Amniotic stem cell (primary cell): ENCODE measurements at regions not wholly inside any gene's neighbourhood (a gene's known extent, or its start where the extent isn't known, plus 50 kb on each side); places are given as distances from the start of the nearest gene placed in this dataset.
A peak's percentile ranks its signal among the peaks of the same experiment; 100 is the strongest.
"Not testable (repeated sequence)": the region's sequence is repeated elsewhere in the genome, so short reads cannot be mapped to it uniquely, and the experiment has no call there.

Source experiments
- DNase-seq: peaks from one replicate; lab custom pipeline; 2025; lab: John Stamatoyannopoulos, UW

- no peak for DNase-seq
Observed at GRCh38 chr5:54821445-54822323, 163.7 kb downstream of the ESM1 start.

GRCh38 chr5:54820346-54821134, 164.9 kb downstream of the ESM1 start:
- peak; percentile 57 for DNase-seq

DNA sequence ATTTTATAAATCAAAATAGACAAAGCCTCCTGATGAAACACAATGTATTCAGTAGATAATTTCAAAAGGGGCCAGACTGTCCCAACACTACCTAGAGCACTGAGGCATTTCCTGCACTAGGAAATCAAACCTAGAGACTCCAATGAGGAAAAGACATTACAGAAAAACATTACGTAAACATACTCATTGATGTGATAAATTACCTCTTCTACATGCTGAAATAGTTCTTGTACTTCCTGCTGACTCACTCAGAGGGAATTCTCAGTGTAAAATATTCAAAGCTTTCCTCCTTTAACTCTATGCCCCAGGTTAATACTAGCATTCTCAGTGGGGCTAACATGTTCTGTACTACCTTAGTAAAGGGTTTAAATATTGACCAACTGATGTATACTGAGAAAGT, 178.0 kb downstream of the ESM1 start:
- no peak for DNase-seq

DNA sequence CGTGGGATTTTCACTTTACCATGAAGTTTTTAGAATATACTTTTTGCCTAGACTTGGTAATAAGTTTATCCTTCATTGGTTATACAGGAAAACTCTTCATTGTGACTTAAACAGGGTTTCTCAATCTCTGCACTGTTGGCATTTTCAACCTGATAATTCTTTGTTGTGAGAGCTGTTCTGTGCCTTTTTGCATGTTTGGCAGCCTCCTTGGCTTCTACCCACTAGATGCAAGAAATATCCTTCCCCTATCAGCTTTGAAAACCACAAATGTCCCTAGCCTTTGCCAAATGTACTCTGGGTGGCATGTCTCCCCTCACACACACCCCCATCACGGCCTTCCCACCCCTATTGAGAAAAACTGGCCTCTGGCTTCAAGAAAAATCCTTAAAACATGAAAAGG, 180.9 kb downstream of the ESM1 start:
- no peak for DNase-seq

DNA sequence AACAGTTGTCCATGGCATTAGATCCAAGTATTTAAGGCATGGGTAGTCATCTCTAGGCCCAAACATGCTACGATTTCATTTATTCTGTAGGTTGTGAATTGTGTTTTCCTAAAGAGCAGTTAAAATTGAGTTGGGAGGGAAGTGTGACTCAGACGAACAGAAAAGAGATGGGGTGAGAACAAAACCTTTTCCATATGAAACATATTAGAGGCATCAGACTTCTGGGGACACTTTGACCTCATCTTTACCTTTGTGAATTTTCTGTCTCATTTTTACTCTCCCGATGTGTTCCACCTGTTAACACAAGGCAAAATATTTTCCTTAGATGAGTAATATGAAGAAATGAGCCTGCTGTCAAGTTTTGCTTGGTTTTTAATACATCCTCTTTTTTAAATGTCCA, 181.3 kb downstream of the ESM1 start:
- no peak for DNase-seq

GRCh38 chr5:54803471-54804011, 181.9 kb downstream of the ESM1 start:
- no peak for DNase-seq

- no peak for DNase-seq
Observed at GRCh38 chr5:54799645-54800044, 185.7 kb downstream of the ESM1 start.

DNA sequence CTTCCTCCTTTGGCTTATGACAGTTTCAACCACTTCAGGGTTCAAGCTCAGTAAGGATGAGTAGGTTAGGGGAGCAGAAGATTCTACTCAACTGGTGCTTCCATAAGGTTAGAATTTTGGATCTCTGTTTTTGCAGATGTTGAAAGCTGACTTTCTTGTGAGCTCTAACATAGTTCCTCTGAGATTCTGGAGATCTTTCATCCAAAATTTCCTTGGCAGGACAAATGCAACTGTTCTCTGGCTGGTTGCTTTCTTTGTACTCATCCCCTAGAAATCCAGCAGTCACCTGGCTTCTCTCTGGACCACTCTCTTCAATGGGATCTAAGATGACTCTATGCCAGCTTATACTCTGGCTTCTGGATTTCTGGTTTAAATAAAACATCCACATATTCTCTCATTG, 189.6 kb downstream of the ESM1 start:
- no peak for DNase-seq

GRCh38 chr5:54795284-54795683, 190.1 kb downstream of the ESM1 start:
- DNase-seq: no peak

DNA sequence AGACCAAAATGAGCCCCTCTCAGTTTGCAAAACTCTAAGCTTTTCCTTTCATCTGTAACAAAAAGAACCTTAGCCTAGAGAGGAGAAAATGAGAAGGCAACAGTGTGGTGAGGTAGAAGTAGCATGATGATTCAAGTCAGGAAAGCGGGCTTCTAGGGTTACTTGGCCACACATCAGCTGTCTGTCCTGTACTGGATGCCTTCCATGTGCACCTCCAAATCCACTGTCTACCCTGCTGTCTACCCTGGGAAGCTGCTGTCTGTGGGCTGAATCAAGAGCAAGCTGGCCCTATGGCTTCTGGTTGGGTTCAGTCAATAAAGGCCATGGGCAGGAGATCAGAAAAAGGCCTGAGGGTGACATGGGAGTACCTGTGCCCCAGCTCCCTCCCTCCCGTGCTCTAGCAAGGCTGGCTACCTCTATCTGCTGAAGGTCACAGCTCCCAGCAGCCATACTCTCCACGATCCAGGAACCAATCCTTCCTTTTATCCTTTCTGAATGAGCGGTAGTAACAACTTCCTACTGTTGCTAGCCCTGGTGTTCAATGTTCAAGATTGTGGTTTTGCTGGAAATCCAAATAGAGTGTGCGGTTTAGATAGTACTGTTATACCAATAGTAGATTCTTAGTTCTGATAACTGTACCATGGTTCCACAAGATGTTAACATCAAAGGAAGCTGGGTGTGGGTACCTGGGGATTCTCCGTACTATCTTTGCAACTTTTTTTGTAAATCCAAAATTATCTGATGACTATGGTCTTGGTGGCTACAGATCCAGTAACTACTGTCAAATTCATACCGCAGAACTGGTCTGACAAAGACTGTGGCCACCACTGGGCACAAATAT, 191.0 kb downstream of the ESM1 start:
- DNase-seq: no peak

GRCh38 chr5:54793468-54794134, 191.8 kb downstream of the ESM1 start:
- DNase-seq: no peak

- DNase-seq: no peak
Observed at GRCh38 chr5:54792611-54793404, 192.6 kb downstream of the ESM1 start.

DNA sequence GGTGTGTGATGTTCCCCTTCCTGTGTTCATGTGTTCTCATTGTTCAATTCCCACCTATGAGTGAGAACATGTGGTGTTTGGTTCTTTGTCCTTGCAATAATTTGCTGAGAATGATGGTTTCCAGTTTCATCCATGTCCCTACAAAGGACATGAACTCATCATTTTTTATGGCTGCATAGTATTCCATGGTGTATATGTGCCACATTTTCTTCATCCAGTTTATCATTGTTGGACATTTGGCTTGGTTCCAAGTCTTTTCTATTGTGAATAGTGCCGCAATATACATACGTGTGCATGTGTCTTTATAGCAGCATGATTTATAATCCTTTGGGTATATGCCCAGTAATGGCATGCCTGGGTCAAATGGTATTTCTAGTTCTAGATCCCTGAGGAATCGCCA, 197.5 kb downstream of the ESM1 start:
- not testable (repeated sequence) for DNase-seq

GRCh38 chr5:54785729-54786591, 199.4 kb downstream of the ESM1 start:
- no peak for DNase-seq

- no peak for DNase-seq
Observed at GRCh38 chr5:54778783-54779182, 206.6 kb downstream of the ESM1 start.

GRCh38 chr5:54775645-54776044, 209.7 kb downstream of the ESM1 start:
- DNase-seq: no peak

DNA sequence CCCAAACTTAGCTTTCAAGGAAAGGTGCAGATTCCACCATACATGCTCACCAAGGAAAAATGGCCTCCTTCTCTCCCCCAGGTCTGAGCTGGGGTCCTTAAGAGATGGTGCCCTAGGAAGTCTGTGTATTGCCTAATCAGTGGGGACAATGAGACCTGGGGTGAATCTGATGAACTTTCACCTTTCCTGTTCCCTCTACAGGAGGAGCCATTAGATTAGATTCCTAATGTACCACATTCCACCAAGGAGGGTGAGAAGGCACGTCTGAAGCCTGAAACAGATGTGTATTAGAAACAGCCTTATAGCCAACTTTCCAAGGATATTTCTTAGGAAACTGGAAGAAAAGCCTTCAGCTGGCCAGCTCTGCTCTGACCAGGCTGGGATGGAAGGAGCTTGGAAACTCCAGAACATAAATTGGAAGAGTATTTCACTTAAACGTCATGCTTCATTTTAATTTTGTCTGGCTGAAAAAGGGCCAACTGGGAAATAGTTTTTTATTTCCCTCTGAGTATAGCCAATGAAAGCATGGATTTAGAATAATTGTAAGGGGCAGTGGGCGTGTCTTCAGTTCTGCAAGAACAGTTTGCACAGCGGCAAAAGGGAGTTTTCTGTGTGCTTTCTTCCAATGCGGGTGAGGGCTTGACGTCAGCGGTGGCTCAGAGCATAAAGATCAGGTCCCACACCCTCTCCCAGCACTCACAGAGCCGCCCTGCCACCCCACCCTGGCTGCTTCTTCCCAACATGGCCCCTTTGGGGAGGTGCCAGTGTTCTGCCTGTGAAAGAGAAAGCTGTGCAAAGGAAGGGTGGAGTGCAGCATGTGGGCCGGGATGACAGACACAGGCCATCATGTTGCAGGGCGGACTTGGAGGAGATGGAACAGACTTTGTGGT, 210.9 kb downstream of the ESM1 start:
- DNase-seq: no peak

GRCh38 chr5:54772684-54773083, 212.7 kb downstream of the ESM1 start:
- DNase-seq: no peak

GRCh38 chr5:54772231-54772630, 213.2 kb downstream of the ESM1 start:
- no peak for DNase-seq
